ENCODE measurements at regions not wholly inside any gene's neighbourhood (a gene's known extent, or its start where the extent isn't known, plus 50 kb on each side); places are given as distances from the start of the nearest gene placed in this dataset.

DNA sequence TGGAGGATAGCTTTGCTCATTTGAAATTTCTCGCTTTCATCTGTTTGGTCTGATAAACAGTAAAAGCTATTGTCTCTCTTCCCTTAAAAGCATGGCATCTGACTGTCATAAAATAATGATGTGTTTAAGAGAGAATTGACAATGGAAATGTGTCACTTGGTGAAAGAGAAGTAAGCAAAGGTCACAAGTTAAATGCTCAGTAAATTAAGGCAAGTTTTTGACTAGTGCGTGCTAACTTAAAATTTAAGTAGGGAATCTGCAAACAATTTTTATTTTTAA, 161.6 kb upstream of the ANKRD50 start:
- DNase-seq (ENCODE audit: low read depth, low spot score) (no peak), ATAC-seq (no peak)
- no peaks in the 10 kb centered on the region for H3K79me2 ChIP-seq (ENCODE audit: insufficient read depth, low read length)
- ChIA-PET POLR2A (no interaction called here), CTCF (no interaction called here), RAD21 (ENCODE audit: low non-redundant PET in 1 of 2, low total read pairs in 2 of 2, uncharacterized antibody in 2 of 2, unreplicated experiment in 2 of 2) (no interaction called here)
- H3K4me1 ChIP-seq (ENCODE audit: control insufficient read depth in 1 of 2, insufficient read depth in 2 of 2, low read length in 2 of 2), result no peaks in the 10 kb centered on the region
- BruUV-seq (replicated peaks), result no TSS peak
- intact Hi-C loops (cut with micrococcal nuclease), result no loop called here
- no peaks in the 10 kb centered on the region for H3K27me3 ChIP-seq (ENCODE audit: insufficient read depth, low read length)
- H3K4me3 ChIP-seq (replicated peaks in 1 of 2; ENCODE audit: low read depth in 1 of 2, low read length in 2 of 2), result no peak overlapping the region
- H3K27ac ChIP-seq (ENCODE audit: low read depth, low read length), result no peak overlapping the region
- H3K36me3 ChIP-seq (ENCODE audit: control insufficient read depth in 1 of 2, insufficient read depth in 2 of 2, low read length in 2 of 2), result no peaks in the 10 kb centered on the region
- no peaks in the 10 kb centered on the region for H3K9me2 ChIP-seq (ENCODE audit: insufficient read depth)
- H4K20me1 ChIP-seq (ENCODE audit: insufficient read depth), result no peaks in the 10 kb centered on the region
- no peak overlapping the region for H3K9ac ChIP-seq (ENCODE audit: low read length)
- TF ChIP-seq, protein P1, sequence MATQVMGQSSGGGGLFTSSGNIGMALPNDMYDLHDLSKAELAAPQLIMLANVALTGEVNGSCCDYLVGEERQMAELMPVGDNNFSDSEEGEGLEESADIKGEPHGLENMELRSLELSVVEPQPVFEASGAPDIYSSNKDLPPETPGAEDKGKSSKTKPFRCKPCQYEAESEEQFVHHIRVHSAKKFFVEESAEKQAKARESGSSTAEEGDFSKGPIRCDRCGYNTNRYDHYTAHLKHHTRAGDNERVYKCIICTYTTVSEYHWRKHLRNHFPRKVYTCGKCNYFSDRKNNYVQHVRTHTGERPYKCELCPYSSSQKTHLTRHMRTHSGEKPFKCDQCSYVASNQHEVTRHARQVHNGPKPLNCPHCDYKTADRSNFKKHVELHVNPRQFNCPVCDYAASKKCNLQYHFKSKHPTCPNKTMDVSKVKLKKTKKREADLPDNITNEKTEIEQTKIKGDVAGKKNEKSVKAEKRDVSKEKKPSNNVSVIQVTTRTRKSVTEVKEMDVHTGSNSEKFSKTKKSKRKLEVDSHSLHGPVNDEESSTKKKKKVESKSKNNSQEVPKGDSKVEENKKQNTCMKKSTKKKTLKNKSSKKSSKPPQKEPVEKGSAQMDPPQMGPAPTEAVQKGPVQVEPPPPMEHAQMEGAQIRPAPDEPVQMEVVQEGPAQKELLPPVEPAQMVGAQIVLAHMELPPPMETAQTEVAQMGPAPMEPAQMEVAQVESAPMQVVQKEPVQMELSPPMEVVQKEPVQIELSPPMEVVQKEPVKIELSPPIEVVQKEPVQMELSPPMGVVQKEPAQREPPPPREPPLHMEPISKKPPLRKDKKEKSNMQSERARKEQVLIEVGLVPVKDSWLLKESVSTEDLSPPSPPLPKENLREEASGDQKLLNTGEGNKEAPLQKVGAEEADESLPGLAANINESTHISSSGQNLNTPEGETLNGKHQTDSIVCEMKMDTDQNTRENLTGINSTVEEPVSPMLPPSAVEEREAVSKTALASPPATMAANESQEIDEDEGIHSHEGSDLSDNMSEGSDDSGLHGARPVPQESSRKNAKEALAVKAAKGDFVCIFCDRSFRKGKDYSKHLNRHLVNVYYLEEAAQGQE (IDR thresholded peaks at IDR 0.05; ENCODE audit: low read depth), result no peak
- no peak for TF ChIP-seq ZFX (IDR thresholded peaks at IDR 0.05)
- no peak for TF ChIP-seq CEBPB (IDR thresholded peaks at IDR 0.05; ENCODE audit: low read depth)
- TF ChIP-seq ZNF274 (IDR thresholded peaks at IDR 0.05; ENCODE audit: low read depth, low read length), result no peak
- no peak for TF ChIP-seq EZH2 (IDR thresholded peaks at IDR 0.05)
- no peak for TF ChIP-seq JUND (IDR thresholded peaks at IDR 0.05)
- H2AFZ ChIP-seq (ENCODE audit: low read depth, low read length, poor library complexity, severe bottlenecking), result no peak overlapping the region
- H3K4me2 ChIP-seq (ENCODE audit: low read length), result no peak overlapping the region
- H3K9me3 ChIP-seq (ENCODE audit: control insufficient read depth in 1 of 2, insufficient read depth in 1 of 2, low read depth in 1 of 2, low read length in 2 of 2), result no peaks in the 10 kb centered on the region

DNA sequence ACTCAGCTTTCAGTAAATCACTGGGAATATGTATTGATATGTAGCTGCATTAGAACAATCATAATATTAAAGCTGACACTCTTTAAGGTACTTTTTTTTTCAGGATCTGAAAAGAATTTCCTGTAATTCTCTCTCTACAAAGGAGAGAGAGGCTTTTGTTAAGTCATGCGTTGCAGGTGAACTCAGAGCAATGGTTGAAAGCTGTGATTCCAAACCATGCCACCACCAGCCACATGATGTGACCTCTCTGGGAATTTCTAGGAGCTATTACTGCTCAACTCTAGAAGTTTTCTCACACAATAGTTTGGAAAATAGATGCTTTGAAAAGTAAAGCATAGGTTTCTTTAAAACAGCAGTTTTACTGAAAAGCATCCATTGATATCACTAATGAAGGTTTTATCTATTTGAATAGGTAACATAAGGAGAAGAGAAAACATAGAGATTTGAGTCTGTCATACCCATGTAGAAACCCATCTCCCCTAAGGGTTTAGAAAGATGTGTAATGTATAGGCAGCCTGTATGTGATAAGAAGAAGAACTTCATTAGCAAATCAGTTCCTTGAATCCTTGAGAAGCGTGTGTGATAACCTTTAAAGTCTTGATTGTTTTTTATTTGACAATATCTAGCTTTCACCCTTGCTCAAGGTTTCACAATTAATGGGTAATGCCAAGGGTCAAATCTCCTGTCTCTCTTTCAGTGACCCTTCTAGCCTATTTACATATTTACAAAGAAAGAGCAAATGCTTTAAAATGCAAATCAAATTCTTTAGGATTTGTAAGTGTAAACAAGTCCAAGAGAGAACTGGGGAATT, 161.0 kb upstream of the ANKRD50 start:
- CTCF ChIA-PET, result no interaction called here
- no peak for TF ChIP-seq CBX3 (IDR thresholded peaks at IDR 0.05; ENCODE audit: low read depth)
- TF ChIP-seq POLR2A (IDR thresholded peaks at IDR 0.05; ENCODE audit: borderline replicate concordance, extremely low read depth, insufficient read depth, insufficient read length), result no peak
- no peak for TF ChIP-seq FOSL1 (IDR thresholded peaks at IDR 0.05; ENCODE audit: low read depth)
- TF ChIP-seq, protein P2, sequence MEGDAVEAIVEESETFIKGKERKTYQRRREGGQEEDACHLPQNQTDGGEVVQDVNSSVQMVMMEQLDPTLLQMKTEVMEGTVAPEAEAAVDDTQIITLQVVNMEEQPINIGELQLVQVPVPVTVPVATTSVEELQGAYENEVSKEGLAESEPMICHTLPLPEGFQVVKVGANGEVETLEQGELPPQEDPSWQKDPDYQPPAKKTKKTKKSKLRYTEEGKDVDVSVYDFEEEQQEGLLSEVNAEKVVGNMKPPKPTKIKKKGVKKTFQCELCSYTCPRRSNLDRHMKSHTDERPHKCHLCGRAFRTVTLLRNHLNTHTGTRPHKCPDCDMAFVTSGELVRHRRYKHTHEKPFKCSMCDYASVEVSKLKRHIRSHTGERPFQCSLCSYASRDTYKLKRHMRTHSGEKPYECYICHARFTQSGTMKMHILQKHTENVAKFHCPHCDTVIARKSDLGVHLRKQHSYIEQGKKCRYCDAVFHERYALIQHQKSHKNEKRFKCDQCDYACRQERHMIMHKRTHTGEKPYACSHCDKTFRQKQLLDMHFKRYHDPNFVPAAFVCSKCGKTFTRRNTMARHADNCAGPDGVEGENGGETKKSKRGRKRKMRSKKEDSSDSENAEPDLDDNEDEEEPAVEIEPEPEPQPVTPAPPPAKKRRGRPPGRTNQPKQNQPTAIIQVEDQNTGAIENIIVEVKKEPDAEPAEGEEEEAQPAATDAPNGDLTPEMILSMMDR (IDR thresholded peaks at IDR 0.05 in 2 of 3, conservative IDR thresholded peaks at IDR 0.05 in 1 of 3; ENCODE audit: borderline replicate concordance in 1 of 3, insufficient read depth in 1 of 3, low read depth in 2 of 3, low read length in 2 of 3), result no peak
- TF ChIP-seq POLR2AphosphoS5 (IDR thresholded peaks at IDR 0.05; ENCODE audit: low read depth, low read length), result no peak
- no peak for TF ChIP-seq TCF7L2 (IDR thresholded peaks at IDR 0.05; ENCODE audit: borderline replicate concordance, extremely low read depth, insufficient read depth, insufficient read length)

More for the DNA sequence above, 161.0 kb upstream of the ANKRD50 start:
- no peaks in the 10 kb centered on the region for H3K27me3 ChIP-seq (ENCODE audit: insufficient read depth, low read length)
- no peaks in the 10 kb centered on the region for H3K4me1 ChIP-seq (ENCODE audit: control insufficient read depth in 1 of 2, insufficient read depth in 2 of 2, low read length in 2 of 2)
- no peaks in the 10 kb centered on the region for H3K36me3 ChIP-seq (ENCODE audit: control insufficient read depth in 1 of 2, insufficient read depth in 2 of 2, low read length in 2 of 2)
- H3K9me2 ChIP-seq (ENCODE audit: insufficient read depth), result no peaks in the 10 kb centered on the region
- ChIA-PET POLR2A (no interaction called here), RAD21 (ENCODE audit: low non-redundant PET in 1 of 2, low total read pairs in 2 of 2, uncharacterized antibody in 2 of 2, unreplicated experiment in 2 of 2) (no interaction called here)
- BruUV-seq (replicated peaks), result no TSS peak
- H3K4me3 ChIP-seq (replicated peaks in 1 of 2; ENCODE audit: low read depth in 1 of 2, low read length in 2 of 2), result no peak overlapping the region
- no peaks in the 10 kb centered on the region for H3K9me3 ChIP-seq (ENCODE audit: control insufficient read depth in 1 of 2, insufficient read depth in 1 of 2, low read depth in 1 of 2, low read length in 2 of 2)
- no peak overlapping the region for H2AFZ ChIP-seq (ENCODE audit: low read depth, low read length, poor library complexity, severe bottlenecking)
- no peak overlapping the region for H3K27ac ChIP-seq (ENCODE audit: low read depth, low read length)
- no peaks in the 10 kb centered on the region for H4K20me1 ChIP-seq (ENCODE audit: insufficient read depth)
- H3K4me2 ChIP-seq (ENCODE audit: low read length), result no peak overlapping the region
- DNase-seq (ENCODE audit: low read depth, low spot score) (no peak), ATAC-seq (no peak)
- H3K9ac ChIP-seq (ENCODE audit: low read length), result no peak overlapping the region
- no peaks in the 10 kb centered on the region for H3K79me2 ChIP-seq (ENCODE audit: insufficient read depth, low read length)
- intact Hi-C loops (cut with micrococcal nuclease), result no loop called here

All from HCT116 (cell line).